HG03175 (cell line): ENCODE measurements at regions not wholly inside any gene's neighbourhood (a gene's known extent, or its start where the extent isn't known, plus 50 kb on each side); places are given as distances from the start of the nearest gene placed in this dataset.
"Not testable (repeated sequence)": the region's sequence is repeated elsewhere in the genome, so short reads cannot be mapped to it uniquely, and the experiment has no call there.

ENCODE experiments used
- ATAC-seq: cut with Tn5 transposase; IDR thresholded peaks from one replicate; pipeline ENCODE4 v1.9.1; 2021; ENCODE audit warnings: mild to moderate bottlenecking, moderate library complexity; ENCODE audit not compliant: unreplicated experiment

GRCh38 chr11:26896719-26897118 is 97.2 kb upstream of the FIBIN start:
- no peak for ATAC-seq

- no peak for ATAC-seq
These were observed 95.1 kb upstream of the FIBIN start for GRCh38 chr11:26898799-26899198.

GRCh38 chr11:26901162-26901561 is 92.8 kb upstream of the FIBIN start:
- ATAC-seq = no peak

- no peak for ATAC-seq
These were observed 89.8 kb upstream of the FIBIN start for GRCh38 chr11:26904132-26904531.

GRCh38 chr11:26904801-26905200 is 89.1 kb upstream of the FIBIN start:
- no peak for ATAC-seq

DNA sequence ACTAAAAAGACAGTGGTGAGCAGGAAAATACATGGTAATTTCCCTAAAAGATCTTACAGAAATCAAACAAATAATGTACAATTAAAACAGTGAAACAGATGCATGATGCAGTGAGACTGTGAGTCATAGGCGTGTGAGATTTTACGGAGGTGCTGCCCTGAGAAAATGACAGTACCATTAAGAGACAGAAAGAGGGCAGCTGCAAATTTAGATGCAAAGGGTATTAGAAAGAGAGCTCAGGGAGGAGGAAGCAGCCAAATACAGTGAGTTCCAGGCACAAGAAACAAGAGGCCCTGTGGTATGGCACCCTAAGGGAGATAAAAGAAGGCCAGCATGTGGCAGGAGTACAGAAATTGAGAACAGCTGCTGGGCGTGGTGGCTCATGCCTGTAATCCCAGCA is 88.5 kb upstream of the FIBIN start:
- no peak for ATAC-seq

GRCh38 chr11:26909515-26909914 is 84.4 kb upstream of the FIBIN start:
- no peak for ATAC-seq

- no peak for ATAC-seq
These were observed 83.8 kb upstream of the FIBIN start for GRCh38 chr11:26909991-26910591.

DNA sequence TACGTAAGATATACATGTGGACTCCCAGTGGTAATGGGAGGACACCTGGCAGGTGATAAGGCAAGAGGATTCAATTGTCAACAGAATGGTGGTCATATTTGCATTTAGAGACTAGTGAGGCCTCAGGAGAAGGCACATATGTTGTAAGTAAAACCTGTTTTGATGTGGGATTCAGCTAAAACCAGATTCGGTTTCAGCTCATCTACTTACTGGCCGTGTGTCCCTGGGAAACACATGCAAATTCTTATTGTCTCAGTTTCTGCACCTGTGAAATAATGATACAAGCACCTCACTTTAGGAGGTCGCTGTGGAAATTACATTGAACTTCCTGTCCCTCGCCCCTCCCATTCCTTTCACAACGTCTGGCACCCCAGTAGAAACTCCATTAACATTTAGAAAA is 78.9 kb upstream of the FIBIN start:
- ATAC-seq = peak; percentile 51

GRCh38 chr11:26916805-26917204 is 77.1 kb upstream of the FIBIN start:
- no peak for ATAC-seq

- no peak for ATAC-seq
These were observed 65.3 kb upstream of the FIBIN start for GRCh38 chr11:26928582-26928981.

DNA sequence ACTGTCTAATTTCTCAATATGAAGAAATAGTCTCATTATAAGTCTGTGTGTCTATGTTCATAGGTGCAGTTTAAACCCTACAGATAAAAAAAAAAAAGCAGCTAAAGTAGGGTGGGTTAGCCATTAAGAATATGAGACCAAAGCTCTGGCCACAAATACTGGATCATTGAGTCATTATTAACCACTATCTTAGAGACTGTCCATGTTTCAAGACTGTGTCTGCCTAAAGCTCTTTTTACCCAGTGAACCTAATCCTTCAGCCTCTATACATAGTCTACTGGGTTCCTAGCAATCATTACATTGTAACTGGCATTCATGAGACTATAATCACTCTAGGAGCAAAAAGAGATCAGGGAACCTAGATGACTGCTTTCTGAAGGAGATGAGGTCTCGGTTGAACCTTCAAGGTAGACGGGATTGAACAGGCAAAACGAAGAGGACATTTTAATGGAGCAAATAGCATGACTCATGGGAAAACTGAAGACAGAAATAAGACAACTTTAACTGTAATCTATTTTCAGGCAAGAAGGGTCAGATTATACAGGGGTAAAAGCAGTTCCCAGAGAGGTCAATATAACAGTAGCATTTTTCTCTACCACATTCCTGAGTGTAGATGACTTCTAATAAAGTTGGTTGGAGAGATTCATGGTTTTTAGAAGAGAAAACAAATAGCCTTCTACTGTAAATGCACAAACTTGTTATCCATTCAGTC is 64.0 kb upstream of the FIBIN start:
- no peak for ATAC-seq

DNA sequence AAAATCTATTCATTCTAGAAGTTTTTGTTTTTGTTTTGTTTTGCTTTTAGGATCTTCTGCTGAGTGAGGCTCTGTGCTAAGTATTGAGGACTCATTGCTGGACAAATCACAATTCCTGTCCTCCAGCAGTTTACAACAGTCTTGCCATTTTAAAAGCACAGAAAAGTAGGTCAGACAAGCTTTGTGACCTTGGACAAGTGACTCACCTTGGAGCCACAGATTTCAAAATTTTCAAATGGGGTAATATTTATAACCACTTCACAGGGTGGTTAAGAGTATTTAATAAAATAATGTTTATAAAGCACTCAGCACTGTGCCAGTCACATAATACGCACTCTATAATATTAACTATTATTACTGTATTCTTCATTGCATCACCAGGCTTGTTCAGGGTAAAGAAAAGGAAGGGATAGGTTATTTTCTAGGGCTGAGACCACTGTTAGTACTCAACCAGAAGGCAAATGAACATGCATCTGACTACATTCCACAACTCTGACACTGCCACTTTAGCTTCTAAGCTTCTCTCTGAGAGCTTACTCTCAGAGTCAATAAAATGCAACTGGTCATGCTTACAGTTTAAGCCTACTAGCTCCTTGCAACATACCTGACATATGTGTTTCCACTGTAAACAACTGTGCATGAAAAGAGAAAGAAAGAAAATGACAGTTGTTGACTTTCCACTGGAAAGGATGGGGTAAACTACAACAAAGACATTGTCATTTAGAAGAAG is 63.2 kb upstream of the FIBIN start:
- ATAC-seq = no peak

- ATAC-seq = no peak
These were observed 62.7 kb upstream of the FIBIN start for GRCh38 chr11:26931248-26931631.

GRCh38 chr11:26931881-26932280 is 62.0 kb upstream of the FIBIN start:
- no peak for ATAC-seq

DNA sequence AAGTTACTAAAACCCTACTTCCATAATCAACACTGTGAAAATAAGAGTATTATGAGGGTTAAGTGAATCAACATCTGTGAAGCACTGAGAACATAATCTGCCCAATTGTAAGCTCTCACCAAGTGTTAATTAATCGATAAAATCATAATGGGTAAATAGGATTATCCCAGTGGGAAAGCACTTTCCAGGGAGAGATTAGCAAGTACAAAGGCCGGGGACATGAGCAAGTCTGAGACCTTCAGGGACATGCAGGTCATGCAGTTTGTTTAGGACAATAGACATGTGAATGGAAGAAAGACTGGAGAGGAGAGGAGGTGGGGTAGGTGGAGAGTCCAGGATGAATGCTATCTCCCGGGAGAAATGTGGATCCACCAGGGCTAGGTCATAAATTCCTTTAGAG is 57.8 kb upstream of the FIBIN start:
- no peak for ATAC-seq

- ATAC-seq = no peak
These were observed 56.5 kb upstream of the FIBIN start for GRCh38 chr11:26937386-26937785.

DNA sequence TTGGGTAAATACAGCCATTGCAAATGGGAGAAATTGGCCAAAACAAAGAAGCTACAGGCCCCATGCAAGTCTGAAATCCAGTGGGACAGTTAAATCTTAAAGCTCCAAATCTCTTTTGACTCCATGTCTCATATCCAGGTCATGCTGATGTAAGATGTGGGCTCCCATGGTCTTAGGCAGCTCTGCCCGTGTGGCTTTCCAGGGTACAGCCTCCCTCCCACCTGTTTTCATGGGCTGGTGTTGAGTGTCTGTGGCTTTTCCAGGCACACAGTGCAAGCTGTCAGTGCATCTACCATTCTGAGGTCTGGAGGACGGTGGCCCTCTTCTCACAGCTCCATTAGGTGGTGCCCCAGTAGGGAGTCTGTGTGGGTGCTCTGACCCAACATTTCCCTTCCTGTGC is 53.4 kb upstream of the FIBIN start:
- ATAC-seq = not testable (repeated sequence)

DNA sequence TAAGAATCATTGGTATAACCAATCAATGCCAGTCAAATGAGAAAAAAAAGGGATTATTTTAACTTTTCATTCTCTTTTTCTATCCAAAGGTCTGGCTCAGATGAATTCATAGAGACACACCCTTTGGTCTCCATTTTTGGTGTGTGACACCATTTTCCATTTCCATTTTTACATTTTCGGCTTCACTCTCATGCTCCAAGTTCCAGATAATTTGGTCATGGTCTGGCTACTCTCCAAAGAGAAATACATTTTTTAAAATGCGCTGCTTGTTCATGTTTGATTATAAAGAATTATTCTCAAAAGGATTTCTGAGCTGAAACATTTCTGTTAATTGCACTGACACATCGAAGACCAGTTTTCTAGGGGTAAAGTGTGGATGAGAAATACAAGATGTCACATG is 51.6 kb upstream of the FIBIN start:
- no peak for ATAC-seq

GRCh38 chr11:26943636-26944035 is 50.3 kb upstream of the FIBIN start:
- no peak for ATAC-seq
